ENCODE measurements at regions not wholly inside any gene's neighbourhood (a gene's known extent, or its start where the extent isn't known, plus 50 kb on each side); places are given as distances from the start of the nearest gene placed in this dataset.
A peak's percentile ranks its signal among the peaks of the same experiment; 100 is the strongest.

DNA sequence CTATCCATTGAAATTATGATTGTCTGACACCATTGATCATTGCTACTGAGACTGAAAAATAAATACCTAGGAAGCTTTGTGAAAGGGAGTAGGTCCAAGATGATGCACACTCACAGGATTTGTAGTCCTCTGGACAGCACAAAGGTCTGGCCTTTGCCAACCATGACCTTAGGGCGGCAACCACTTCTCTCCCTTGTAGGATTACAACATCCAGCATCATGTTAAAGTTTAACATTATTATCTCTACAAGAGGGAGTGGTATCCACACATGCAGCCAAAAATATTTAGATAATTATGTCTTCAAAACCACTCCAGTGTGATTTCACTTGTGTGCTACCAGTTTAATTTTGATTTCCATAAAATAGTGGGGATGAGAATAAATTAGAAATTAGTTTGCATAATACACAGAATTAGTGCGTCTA lies 51.1 kb upstream of the NHSL1 start:
- Histone ChIP-seq H3K4me3 (no peak overlapping the region), H3K27ac (no peak overlapping the region)

DNA sequence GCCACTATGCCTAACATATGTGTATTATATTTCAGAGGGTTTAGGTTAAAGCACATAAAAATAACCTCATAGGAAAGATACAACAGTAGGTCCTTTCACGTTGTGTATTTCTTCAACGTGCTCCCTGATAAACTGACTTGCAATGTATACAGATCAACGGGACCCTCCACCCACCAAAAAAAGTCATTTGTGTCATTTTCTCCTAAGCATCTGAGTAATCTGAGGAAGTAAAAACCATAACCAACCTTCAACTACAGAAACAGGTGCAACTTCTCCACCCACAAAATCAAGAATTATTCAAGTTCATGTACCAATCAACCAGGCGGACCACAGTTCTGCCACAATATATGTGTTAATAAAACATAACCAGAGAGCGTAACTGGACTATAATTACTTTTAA lies 54.9 kb upstream of the NHSL1 start:
- Histone ChIP-seq H3K27ac (no peak overlapping the region), H3K4me3 (no peak overlapping the region)

DNA sequence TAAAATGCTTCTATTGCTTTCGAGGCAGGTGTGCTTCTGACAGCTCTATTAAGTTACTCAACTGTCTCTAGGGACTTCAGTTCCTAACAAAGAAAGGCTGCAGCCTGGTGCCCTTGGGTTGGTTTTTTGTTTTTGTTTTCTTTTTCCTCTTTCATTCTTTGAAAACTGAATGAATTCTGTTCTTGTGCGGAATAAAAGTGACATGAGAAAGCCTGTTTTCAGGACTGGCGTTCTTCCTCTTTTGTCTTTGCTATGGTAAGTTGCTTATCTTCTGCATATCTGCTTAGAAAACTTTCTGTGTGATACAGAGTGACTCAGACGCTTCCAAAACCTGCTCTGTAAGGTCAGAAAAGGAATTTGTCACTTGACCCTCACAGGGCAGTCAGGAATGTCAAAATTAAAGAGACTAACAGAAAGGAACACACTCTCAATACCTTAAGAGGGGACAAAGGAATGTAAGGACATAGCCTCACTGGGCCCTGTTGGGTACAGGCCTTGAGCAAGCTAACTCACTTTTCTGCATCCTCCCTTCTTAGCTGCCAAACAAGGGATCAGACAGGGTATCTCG lies 56.2 kb upstream of the NHSL1 start:
- no peak overlapping the region for H3K4me3 ChIP-seq
- H3K27ac ChIP-seq = peak overlapping the region in 1 of 21 experiments; percentile 3

DNA sequence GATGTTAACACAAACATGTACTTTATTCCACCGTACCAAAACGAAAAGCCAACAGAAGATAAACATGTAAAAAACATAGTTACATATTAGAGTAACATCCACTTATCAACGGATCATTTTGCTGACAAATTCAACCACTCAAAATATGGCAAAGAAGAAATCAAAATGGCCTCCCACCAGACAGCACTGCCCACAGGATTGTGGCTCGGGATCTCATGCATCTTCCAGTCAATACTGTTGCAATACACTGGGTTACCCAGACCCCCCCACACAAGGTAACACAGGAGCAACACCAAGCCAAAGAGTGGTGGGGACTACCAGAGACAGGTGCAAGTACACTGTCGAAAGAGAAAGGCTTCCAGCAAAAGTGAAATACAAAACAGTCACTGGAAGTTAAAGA lies 57.9 kb upstream of the NHSL1 start:
- Histone ChIP-seq H3K4me3 (no peak overlapping the region), H3K27ac (no peak overlapping the region)

DNA sequence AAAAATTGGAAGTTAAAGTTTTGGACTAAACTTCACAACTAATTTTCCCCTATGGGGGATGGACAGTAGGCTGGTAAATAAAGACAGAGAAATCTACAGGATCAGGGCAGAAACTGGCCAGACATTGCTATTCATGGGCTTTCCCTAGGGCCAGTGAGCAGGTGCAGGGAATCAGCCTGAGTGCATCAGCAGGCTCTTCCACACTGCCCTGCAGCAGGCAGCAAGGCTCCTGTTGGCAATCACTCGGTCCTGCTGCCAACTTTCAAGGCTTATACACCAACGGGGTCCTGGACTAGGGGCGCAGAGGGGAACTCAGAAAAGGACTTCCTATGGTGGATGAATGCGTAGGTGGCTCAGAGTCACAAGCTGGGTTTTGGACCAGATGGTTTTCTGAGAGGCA lies 59.8 kb upstream of the NHSL1 start:
- no peak overlapping the region for H3K27ac ChIP-seq
- H3K4me3 ChIP-seq = no peak overlapping the region

DNA sequence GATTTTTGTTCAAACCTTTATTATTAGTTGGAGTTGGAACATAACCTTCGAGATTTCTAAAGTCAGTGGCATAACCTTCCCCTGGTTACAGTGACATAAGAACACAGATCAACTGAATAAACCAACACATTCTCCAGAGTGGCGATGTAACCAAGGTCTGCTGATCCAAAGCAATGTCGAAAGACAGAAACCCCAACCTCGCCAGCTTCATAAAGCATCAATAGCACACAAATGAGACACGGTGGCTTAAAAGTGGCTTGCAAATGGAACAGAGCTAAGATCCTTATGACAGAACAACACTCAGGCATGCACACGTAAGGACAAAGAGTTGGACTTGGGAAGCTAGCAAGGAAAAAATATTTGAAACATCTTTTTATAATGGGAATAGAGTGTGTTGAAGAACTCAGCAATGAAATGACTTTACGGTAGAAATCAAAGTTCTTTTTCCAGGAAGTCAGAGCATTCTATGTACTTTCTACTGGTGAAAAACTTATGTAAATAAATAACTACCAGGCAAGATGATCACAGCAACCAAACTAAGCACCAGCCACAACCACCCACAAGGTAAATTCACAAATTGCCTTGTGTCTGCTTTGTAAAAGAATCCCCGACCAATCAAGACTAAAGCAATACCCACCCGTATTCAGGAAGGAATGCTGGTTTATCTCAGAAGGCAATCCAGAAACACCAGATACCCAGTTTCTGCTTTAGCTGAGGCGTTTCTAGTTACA lies 61.0 kb upstream of the NHSL1 start:
- Histone ChIP-seq H3K27ac (no peak overlapping the region), H3K4me3 (no peak overlapping the region)

DNA sequence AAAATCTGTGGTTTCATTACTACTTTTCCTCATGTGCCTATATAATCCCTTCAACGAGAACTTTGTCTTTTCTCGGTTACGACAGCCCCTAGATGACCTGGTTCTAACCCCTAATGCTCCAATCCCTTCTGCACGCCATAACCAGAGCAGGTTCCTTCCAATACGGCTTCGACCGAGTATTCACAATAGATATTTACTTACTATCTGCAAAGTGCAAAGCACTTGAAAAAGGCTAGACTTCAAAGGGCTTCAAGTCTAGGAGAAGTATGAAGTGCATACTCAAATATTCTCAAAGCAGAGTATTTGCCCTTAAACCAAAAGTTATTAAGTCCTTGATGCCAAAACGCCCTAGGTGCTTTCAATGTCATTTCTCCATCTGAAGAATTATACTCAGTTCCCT lies 63.4 kb upstream of the NHSL1 start:
- Histone ChIP-seq H3K4me3 (no peak overlapping the region), H3K27ac (no peak overlapping the region)

DNA sequence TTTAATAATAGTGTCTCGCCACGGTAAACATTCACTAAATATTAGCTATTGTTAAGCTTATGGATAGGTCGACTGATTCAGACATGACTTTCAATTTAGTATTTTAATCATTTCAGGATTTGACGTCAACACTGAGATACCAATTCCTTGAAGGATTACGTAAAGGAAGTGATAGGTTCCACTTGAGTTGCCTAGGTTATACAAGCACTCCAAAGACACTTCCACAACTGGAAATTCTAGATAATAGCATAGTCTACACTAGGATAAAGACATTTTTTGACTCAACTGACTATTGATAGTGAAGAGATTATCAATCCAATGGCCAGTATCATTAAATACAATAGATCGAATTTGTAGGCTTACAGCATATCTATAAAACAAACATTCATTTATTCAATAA lies 63.9 kb upstream of the NHSL1 start:
- H3K4me3 ChIP-seq = no peak overlapping the region
- H3K27ac ChIP-seq = no peak overlapping the region

DNA sequence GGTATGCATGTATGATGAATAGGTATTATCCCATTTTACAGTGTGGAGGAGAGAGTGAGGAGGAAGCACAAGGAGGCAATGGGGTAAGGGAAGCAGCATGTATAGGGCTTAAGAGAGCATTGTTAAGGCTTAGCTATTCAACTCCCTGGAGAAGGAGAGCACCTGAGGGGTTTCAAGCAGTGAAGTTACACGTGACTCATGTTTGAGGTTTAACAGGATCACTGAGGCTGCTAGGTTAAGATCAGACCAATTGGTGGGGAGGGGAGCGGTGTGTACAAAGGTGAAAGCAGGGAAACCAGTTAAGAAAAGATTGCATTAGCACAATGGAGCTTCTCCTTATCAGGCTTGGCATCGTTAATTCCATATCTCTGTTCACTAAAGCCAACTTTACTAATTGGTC lies 64.4 kb upstream of the NHSL1 start:
- H3K27ac ChIP-seq = no peak overlapping the region
- no peak overlapping the region for H3K4me3 ChIP-seq

DNA sequence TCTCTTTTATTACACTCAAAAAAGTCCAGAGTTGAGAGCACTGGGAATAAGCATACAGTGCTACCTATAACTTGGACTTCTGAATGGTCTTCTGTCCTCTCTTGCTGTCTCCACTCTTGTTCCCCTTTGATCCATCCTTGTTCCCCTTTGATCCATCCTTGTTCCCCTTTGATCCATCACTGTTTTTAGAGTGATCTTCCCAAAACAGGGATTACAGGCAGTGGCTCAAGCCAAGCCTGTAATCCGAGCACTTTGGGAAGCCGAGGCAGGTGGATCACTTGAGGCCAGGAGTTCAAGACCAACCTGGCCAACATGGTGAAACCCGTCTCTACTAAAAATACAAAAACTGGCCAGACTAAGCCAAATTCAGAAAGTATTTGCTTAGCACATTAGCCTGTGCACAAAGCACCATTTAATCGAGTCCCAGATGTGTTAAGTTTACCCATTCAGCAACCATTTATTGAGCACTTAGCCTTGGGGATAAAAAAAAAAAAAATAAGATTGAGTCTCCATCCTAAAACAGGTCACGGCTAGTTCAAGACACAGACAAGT lies 65.0 kb upstream of the NHSL1 start:
- Histone ChIP-seq H3K27ac (no peak overlapping the region), H3K4me3 (no peak overlapping the region)

DNA sequence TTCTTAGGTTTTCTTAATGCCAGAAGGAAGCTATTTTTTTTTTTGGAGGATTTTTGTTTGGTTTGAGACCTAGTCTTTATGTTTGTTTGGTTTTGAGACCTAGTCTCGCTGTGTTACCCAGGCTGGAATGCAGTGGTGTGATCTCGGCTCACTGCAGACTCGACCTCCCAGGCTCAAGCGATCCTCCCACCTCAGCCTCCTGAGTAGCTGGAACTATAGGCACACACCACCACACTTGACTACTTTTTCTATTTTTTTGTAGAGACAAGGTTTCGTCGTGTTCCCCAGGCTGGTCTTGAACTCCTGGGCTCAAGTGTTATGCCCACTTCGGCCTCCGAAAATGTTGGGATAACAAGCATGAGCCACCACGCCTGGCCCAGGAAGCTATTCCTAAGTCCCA lies 67.8 kb upstream of the NHSL1 start:
- H3K4me3 ChIP-seq = no peak overlapping the region
- no peak overlapping the region for H3K27ac ChIP-seq

DNA sequence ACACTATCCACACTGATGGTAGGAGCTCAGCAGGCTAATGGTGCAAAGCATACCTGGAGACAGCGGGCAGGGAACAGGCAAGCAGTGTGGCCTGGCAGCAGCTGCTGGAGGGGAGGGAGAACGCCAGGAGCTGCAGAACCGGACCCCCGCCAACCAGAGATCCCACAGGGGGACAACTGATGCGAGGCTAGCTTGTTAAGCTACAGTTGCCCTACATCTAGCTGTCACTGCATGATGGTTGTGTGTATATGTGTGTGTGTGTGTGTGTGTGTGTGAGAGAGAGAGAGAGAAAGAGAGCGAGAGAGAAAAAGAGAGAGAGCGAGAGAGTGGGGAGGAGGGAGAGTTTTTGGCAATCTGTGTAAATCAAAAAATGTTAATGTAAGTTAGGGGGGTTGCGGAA lies 69.7 kb upstream of the NHSL1 start:
- Histone ChIP-seq H3K4me3 (no peak overlapping the region), H3K27ac (no peak overlapping the region)

DNA sequence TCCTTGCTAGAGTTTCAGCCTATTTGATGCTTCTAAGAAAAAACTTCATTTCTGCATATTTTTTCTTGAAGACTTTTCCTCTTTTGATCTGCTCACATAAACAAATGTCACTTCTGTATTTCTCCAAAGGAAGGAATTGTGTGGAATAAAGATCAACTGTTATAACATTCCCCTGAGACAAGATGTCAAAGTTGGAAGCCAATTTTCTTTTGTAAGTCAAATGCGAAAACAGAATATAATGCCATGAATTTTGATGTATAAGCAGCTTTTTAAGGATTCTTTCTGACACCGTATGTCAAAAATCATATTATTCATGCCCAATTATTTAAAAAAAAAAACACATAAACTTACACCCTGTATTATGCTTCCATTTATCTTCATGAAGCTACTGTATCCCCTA lies 70.3 kb upstream of the NHSL1 start:
- Histone ChIP-seq H3K4me3 (no peak overlapping the region), H3K27ac (no peak overlapping the region)

DNA sequence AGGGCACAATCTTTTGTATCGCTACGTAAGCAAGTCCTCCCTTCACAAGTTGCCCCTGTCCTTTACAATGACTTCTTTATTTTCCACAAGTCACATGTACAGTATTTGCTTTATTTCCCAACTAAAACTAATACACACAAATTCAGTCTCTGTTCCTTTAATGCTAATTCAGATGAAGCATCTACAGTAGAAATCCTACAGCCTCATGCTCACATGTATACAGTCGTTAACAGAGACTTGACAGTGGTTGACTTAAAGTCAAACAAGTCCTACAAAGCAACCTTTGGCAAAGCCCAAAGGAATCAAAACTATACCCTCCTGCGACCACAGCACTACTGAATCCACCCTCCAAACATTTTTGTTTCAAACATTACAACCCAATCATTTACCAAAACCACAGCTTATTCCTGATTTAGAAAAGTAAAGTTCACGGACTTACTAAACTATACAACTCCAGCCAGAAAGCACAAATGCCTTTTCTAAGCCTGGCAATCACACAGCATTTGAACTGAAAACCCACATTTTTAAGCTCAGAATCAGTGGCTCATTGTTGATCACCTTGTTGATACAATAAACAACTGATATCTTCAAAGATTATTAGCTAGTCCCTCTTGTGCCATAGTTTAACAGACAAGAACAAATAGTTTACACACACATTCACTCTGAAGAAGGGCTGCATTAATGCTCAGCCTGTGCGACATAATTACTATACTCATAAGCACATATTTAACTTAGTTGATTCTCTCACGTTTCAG lies 70.9 kb upstream of the NHSL1 start:
- peak overlapping the region in 1 of 21 experiments; percentile 22 for H3K27ac ChIP-seq
- no peak overlapping the region for H3K4me3 ChIP-seq

DNA sequence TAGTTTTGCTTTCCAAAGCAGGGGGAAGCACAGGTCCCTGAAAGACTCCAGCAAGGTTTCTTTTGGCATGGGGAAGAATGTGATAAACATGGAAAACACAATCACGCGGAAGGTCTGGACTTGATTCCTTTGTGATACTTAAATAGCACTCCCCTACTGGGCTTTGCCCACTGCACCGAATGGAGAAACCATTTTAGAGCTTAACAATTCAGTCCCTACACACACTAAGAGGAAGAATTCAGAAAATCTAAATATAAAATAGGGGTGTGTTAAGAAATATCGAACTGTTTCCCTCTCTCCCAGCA lies 71.4 kb upstream of the NHSL1 start:
- H3K27ac ChIP-seq = peak overlapping the region in 1 of 21 experiments; percentile 22
- H3K4me3 ChIP-seq = no peak overlapping the region

DNA sequence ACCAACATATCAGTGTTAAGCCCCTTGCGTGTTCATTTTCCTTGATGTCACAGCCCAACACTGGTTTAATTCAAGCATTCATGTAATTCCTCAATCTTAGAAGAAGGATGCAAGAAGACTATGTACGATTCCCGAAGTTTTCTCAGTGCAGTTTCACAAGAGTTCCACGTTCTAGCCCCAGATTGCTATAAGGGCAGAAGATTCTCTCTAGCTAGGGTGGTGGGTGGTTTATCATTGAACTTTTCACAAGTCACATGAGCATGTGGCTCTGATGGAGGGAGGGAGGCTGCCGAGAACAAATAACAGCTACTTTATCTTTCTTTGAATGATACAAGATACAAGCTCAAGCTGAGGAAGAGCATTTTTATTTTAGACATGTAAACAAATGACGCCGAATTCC lies 71.9 kb upstream of the NHSL1 start:
- Histone ChIP-seq H3K27ac (peak overlapping the region in 2 of 21 experiments; percentile 22 to 51), H3K4me3 (peak overlapping the region in 1 of 7 experiments; percentile 28)

DNA sequence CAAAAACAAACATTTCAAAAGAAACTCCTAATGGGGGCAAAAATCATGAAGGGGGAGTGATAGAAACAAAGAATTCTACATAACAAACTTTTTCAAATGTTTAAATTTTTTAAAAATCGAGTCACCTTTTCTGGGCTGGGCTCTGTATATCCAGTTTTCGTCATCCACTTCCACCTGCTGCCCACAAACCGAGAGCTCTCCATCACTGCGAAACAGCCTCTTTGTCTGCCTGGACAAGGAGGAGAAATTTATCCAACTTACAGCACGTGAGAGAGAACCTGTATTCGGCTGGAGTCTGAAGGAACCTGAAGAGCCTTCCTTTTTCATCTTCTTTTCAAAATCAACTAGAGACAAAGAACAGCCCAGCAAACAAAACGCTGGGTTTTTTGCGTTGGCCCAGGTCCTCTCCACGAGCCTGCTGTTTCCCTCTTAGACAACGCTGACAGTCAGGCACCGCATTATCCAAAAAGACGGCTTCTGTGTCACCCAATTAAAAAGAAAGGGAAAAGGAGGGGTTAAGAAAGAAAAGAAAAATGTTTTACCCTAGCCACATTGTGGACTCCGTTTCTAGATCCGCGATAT lies 72.4 kb upstream of the NHSL1 start:
- peak overlapping the region in 5 of 21 experiments; percentile 37 to 68 (median 54) for H3K27ac ChIP-seq
- H3K4me3 ChIP-seq = peak overlapping the region in 5 of 7 experiments; percentile 4 to 28 (median 20)

DNA sequence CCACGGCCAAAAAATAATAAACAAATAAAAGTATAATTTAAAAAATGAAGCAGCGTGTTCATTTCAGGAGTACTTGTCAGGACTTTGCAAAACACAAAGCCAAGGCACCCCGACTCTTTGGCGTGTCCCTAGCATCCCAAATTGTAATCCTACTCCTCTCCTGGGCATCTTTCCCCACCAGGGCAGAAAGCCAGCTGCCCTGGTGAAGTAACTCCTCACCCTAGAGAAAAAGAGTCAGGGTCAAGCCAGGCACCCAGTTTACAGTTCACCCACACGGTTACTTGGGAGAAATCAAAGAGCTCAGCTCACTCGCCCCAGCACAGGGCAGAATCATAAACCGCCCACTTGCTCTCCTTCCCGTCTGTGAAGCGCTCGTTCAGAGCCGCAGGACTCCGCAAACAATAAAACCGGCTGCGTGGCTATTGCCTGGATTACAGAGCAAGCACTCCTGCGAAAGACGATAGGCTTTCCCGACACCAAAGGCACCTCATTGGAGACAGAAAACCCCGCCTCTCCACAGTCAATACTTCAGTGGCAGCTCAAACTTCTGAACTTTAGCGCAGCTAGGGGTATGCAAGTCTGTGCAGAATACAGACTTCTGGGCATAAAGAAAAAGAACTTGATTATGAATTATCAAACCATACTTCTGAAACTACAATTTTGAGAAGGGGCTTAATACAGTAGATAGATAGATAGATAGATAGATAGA lies 73.0 kb upstream of the NHSL1 start:
- Histone ChIP-seq H3K27ac (peak overlapping the region in 5 of 21 experiments; percentile 37 to 77 (median 60)), H3K4me3 (peak overlapping the region in 5 of 7 experiments; percentile 4 to 28 (median 20))

DNA sequence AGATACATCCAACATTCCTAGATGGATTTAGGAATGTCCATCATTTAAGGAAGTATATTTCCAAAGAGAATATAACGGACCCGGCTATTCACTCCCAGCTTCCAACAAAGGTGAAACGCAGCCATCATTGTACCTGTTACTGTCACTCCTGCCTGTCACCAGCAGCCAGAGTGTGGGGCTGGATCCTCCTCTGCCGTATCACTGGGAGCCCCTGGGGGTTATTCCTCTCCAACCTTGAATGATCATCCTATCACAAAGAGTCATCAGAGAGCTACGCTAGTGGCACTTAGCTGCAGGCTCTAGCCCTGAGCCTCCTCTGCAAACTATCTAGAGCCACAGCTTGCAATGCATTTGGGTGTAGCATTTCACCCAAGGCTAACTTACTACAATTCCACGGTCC lies 73.6 kb upstream of the NHSL1 start:
- Histone ChIP-seq H3K27ac (no peak overlapping the region), H3K4me3 (no peak overlapping the region)

DNA sequence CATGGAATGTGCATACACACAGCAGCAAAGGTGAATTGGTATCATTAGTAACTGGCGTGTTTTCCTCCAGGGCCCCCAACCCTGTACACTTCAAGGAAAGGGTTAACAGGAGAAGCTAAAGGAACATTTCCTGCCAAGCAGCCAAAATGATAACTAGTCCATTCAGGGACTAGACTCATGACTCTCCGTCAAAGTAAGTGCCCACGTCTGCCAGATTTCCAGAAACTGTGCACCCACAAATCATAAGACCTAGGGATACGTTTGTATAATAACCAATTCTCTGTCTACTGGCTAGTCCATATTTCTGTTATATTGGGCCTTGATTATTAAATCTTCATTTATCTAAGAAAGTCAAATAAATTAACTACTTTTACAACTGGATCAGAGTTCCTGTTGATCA lies 76.0 kb upstream of the NHSL1 start:
- Histone ChIP-seq H3K4me3 (no peak overlapping the region), H3K27ac (no peak overlapping the region)
